ENCODE measurements at regions not wholly inside any gene's neighbourhood (a gene's known extent, or its start where the extent isn't known, plus 50 kb on each side); places are given as distances from the start of the nearest gene placed in this dataset.

GRCh38 chr19:30158067-30158892 is 213.9 kb upstream of the ZNF536 start:
- TF ChIP-seq EP300 (IDR thresholded peaks at IDR 0.05; ENCODE audit: borderline replicate concordance in 1 of 2, control insufficient read depth in 1 of 2, low read depth in 2 of 2, low read length in 2 of 2) = no peak
- no peak for TF ChIP-seq STAT3 (IDR thresholded peaks at IDR 0.05; ENCODE audit: low read depth, low read length)
- no peak for TF ChIP-seq CTCF (IDR thresholded peaks at IDR 0.05 in 2 of 3, conservative IDR thresholded peaks at IDR 0.05 in 1 of 3; ENCODE audit: control insufficient read depth in 2 of 3, extremely low read depth in 1 of 3, insufficient read depth in 1 of 3, low read depth in 3 of 3, low read length in 3 of 3)
- no peak for TF ChIP-seq CREM (IDR thresholded peaks at IDR 0.05; ENCODE audit: low read depth)
- no peak for TF ChIP-seq POLR2A (IDR thresholded peaks at IDR 0.05; ENCODE audit: low read depth, low read length)
- TF ChIP-seq EZH2 (IDR thresholded peaks at IDR 0.05; ENCODE audit: borderline replicate concordance, control insufficient read depth, low read depth, low read length) = no peak
- TF ChIP-seq SREBF2 (IDR thresholded peaks at IDR 0.05; ENCODE audit: low read length) = no peak
